GM18499 (cell line): ENCODE measurements at regions not wholly inside any gene's neighbourhood (a gene's known extent, or its start where the extent isn't known, plus 50 kb on each side); places are given as distances from the start of the nearest gene placed in this dataset.
"Not testable (repeated sequence)": the region's sequence is repeated elsewhere in the genome, so short reads cannot be mapped to it uniquely, and the experiment has no call there.

ENCODE experiments used
- ATAC-seq: cut with Tn5 transposase; IDR thresholded peaks from one replicate; pipeline ENCODE4 v1.9.1; 2021; ENCODE audit warnings: moderate number of reproducible peaks; ENCODE audit not compliant: insufficient read depth, unreplicated experiment

- no peak for ATAC-seq
These were observed 64.8 kb upstream of the TBC1D3K start for GRCh38 chr17:37859451-37859850.

- ATAC-seq = not testable (repeated sequence)
These were observed 65.8 kb upstream of the TBC1D3K start for GRCh38 chr17:37858391-37858790.

- ATAC-seq = no peak
These were observed 68.0 kb upstream of the TBC1D3K start for GRCh38 chr17:37856245-37856644.

GRCh38 chr17:37849617-37849972 is 74.6 kb upstream of the TBC1D3K start:
- no peak for ATAC-seq

- ATAC-seq = no peak
These were observed 75.3 kb upstream of the TBC1D3K start for GRCh38 chr17:37848690-37849616.

- no peak for ATAC-seq
These were observed 76.3 kb upstream of the TBC1D3K start for GRCh38 chr17:37847811-37848331.

- ATAC-seq = no peak
These were observed 77.1 kb upstream of the TBC1D3K start for GRCh38 chr17:37847102-37847501.

GRCh38 chr17:37844977-37845293 is 79.3 kb upstream of the TBC1D3K start:
- ATAC-seq = no peak

GRCh38 chr17:37844158-37844976 is 79.8 kb upstream of the TBC1D3K start:
- no peak for ATAC-seq

GRCh38 chr17:37842401-37842800 is 81.8 kb upstream of the TBC1D3K start:
- no peak for ATAC-seq

- ATAC-seq = no peak
These were observed 83.0 kb upstream of the TBC1D3K start for GRCh38 chr17:37841232-37841631.

- ATAC-seq = no peak
These were observed 83.6 kb upstream of the TBC1D3K start for GRCh38 chr17:37840576-37840975.

GRCh38 chr17:37839196-37839978 is 84.8 kb upstream of the TBC1D3K start:
- ATAC-seq = no peak

- no peak for ATAC-seq
These were observed 85.9 kb upstream of the TBC1D3K start for GRCh38 chr17:37838276-37838675.

- no peak for ATAC-seq
These were observed 87.6 kb upstream of the TBC1D3K start for GRCh38 chr17:37836593-37836992.

- ATAC-seq = no peak
These were observed 89.3 kb upstream of the HNF1B start for GRCh38 chr17:37834168-37834567.

- ATAC-seq = no peak
These were observed 88.5 kb upstream of the HNF1B start for GRCh38 chr17:37833237-37833859.

- no peak for ATAC-seq
These were observed 87.1 kb upstream of the HNF1B start for GRCh38 chr17:37831986-37832385.

- no peak for ATAC-seq
These were observed 86.6 kb upstream of the HNF1B start for GRCh38 chr17:37831492-37831891.
